ENCODE measurements at regions not wholly inside any gene's neighbourhood (a gene's known extent, or its start where the extent isn't known, plus 50 kb on each side); places are given as distances from the start of the nearest gene placed in this dataset.
"Not testable (repeated sequence)": the region's sequence is repeated elsewhere in the genome, so short reads cannot be mapped to it uniquely, and the experiment has no call there.

- no peak for DNase-seq (ENCODE audit: low spot score)
Observed at GRCh38 chr9:89674667-89675057, 69.8 kb downstream of the GADD45G start.

- DNase-seq (ENCODE audit: low spot score): no peak
Observed at GRCh38 chr9:89675058-89675742, 70.4 kb downstream of the GADD45G start.

GRCh38 chr9:89676281-89676680, 71.5 kb downstream of the GADD45G start:
- DNase-seq (ENCODE audit: low spot score): no peak

GRCh38 chr9:89677702-89678395, 73.0 kb downstream of the GADD45G start:
- no peak for DNase-seq (ENCODE audit: low spot score)

- no peak for DNase-seq (ENCODE audit: low spot score)
Observed at GRCh38 chr9:89678396-89679015, 73.7 kb downstream of the GADD45G start.

- no peak for DNase-seq (ENCODE audit: low spot score)
Observed at GRCh38 chr9:89679016-89679415, 74.2 kb downstream of the GADD45G start.

- no peak for DNase-seq (ENCODE audit: low spot score)
Observed at GRCh38 chr9:89679581-89679980, 74.8 kb downstream of the GADD45G start.

- no peak for DNase-seq (ENCODE audit: low spot score)
Observed at GRCh38 chr9:89680547-89681467, 76.0 kb downstream of the GADD45G start.

GRCh38 chr9:89681468-89681859, 76.7 kb downstream of the GADD45G start:
- not testable (repeated sequence) for DNase-seq (ENCODE audit: low spot score)

GRCh38 chr9:89683626-89684025, 78.8 kb downstream of the GADD45G start:
- no peak for DNase-seq (ENCODE audit: low spot score)

- DNase-seq (ENCODE audit: low spot score): no peak
Observed at GRCh38 chr9:89684218-89684617, 79.4 kb downstream of the GADD45G start.

- DNase-seq (ENCODE audit: low spot score): no peak
Observed at GRCh38 chr9:89684912-89685636, 80.3 kb downstream of the GADD45G start.

- no peak for DNase-seq (ENCODE audit: low spot score)
Observed at GRCh38 chr9:89685698-89686097, 80.9 kb downstream of the GADD45G start.

- peak; percentile 13 for DNase-seq (ENCODE audit: low spot score)
Observed at GRCh38 chr9:89686126-89686525, 81.3 kb downstream of the GADD45G start.

GRCh38 chr9:89686621-89687020, 81.8 kb downstream of the GADD45G start:
- DNase-seq (ENCODE audit: low spot score): no peak

- no peak for DNase-seq (ENCODE audit: low spot score)
Observed at GRCh38 chr9:89687188-89687587, 82.4 kb downstream of the GADD45G start.

GRCh38 chr9:89687848-89688247, 83.0 kb downstream of the GADD45G start:
- DNase-seq (ENCODE audit: low spot score): no peak

- not testable (repeated sequence) for DNase-seq (ENCODE audit: low spot score)
Observed at GRCh38 chr9:89689321-89689720, 84.5 kb downstream of the GADD45G start.

- peak; percentile 23 for DNase-seq (ENCODE audit: low spot score)
Observed at GRCh38 chr9:89690334-89690912, 85.6 kb downstream of the GADD45G start.

- DNase-seq (ENCODE audit: low spot score): no peak
Observed at GRCh38 chr9:89695441-89695891, 90.7 kb downstream of the GADD45G start.

- DNase-seq (ENCODE audit: low spot score): not testable (repeated sequence)
Observed at GRCh38 chr9:89695979-89696378, 91.2 kb downstream of the GADD45G start.
